H1 (cell line): ENCODE measurements at regions not wholly inside any gene's neighbourhood (a gene's known extent, or its start where the extent isn't known, plus 50 kb on each side); places are given as distances from the start of the nearest gene placed in this dataset.

Experiments
- ASH2L ChIP-seq: fragments of 200-600, 300-600 bp; sonication (generic); IDR thresholded peaks from one replicate; pipeline ENCODE4 v1.7.1; 2017; ENCODE audit warnings: low read length
- KDM1A ChIP-seq: fragments of 200-600, 300-600 bp; sonication (generic); IDR thresholded peaks from 2 replicates; pipeline ENCODE4 v1.7.1; 2016; ENCODE audit warnings: mild to moderate bottlenecking, low read length, borderline replicate concordance
- NANOG ChIP-seq: IDR thresholded peaks from 2 replicates; pipeline ENCODE4 v1.6.1; 2011; ENCODE audit warnings: low read length, low read depth, mild to moderate bottlenecking, inconsistent platforms; ENCODE audit not compliant: insufficient read depth, poor library complexity, severe bottlenecking
- SP4 ChIP-seq: IDR thresholded peaks from 2 replicates; pipeline ENCODE4 v1.6.1; 2012; ENCODE audit warnings: low read length, inconsistent platforms
- SRF ChIP-seq: IDR thresholded peaks from 2 replicates; pipeline ENCODE4 v1.6.1; 2011; ENCODE audit warnings: mild to moderate bottlenecking, low read depth, low read length, moderate library complexity
- TF ChIP-seq, protein P1 (sequence below): fragments of 300-600 bp; sonication (generic); IDR thresholded peaks from 2 replicates; pipeline ENCODE4 v1.7.1; 2012; ENCODE audit warnings: low read length, moderate library complexity, mild to moderate bottlenecking, inconsistent platforms; ENCODE audit not compliant: insufficient replicate concordance
- TF ChIP-seq, protein P2 (sequence below): IDR thresholded peaks from 2 replicates; pipeline ENCODE4 v1.6.1; 2012; ENCODE audit warnings: inconsistent platforms
- TF ChIP-seq, protein P3 (sequence below): IDR thresholded peaks from 2 replicates; pipeline ENCODE4 v1.6.1; 2011; ENCODE audit warnings: low read depth, mild to moderate bottlenecking, low read length; ENCODE audit not compliant: insufficient read depth

DNA sequence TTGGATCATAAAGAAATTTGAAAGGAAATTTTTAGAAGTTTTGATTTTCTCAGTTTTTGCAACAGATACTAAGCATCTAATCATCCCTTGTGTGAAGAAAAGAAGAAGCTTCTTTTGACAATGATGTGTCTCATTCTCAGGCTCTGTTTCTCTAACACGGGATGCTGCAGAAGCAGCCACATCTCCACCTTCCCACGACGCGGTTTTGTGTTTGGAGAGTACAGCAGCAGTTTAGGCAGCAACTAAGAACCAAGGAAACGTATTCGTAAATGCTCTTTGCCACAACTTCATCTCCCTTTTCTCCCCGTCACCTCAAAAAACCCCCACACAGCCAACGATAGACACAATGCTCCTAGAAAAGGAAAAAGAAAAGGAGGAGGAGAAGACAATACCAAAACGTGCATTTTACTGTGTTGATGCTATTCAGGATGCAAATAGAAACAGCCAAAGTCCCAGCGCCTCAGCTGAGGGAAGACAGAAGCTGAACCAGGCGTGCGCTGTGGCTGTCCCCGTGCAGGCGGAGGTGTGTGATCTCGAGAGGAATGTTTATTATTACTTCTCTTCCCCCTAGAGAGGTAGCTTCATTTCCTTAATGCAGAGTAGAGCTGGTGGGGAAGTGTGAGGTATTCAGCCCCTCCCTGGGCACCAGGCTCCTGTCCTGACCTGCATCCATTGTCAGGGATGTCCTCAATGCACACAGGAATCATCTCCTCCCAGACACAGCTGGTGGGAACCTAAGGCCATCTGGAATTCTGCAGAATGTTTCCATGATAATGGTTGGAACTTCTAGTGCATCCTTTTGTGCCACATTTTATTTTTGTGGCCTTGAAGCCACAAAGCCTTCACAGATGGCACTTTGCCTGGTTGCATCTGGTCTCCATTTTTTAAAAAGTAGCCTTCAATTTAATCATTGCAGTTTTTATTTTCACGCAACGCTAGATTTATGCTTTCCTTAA, 174.6 kb upstream of the KLF6 start (continued):
- TF ChIP-seq, protein P1, sequence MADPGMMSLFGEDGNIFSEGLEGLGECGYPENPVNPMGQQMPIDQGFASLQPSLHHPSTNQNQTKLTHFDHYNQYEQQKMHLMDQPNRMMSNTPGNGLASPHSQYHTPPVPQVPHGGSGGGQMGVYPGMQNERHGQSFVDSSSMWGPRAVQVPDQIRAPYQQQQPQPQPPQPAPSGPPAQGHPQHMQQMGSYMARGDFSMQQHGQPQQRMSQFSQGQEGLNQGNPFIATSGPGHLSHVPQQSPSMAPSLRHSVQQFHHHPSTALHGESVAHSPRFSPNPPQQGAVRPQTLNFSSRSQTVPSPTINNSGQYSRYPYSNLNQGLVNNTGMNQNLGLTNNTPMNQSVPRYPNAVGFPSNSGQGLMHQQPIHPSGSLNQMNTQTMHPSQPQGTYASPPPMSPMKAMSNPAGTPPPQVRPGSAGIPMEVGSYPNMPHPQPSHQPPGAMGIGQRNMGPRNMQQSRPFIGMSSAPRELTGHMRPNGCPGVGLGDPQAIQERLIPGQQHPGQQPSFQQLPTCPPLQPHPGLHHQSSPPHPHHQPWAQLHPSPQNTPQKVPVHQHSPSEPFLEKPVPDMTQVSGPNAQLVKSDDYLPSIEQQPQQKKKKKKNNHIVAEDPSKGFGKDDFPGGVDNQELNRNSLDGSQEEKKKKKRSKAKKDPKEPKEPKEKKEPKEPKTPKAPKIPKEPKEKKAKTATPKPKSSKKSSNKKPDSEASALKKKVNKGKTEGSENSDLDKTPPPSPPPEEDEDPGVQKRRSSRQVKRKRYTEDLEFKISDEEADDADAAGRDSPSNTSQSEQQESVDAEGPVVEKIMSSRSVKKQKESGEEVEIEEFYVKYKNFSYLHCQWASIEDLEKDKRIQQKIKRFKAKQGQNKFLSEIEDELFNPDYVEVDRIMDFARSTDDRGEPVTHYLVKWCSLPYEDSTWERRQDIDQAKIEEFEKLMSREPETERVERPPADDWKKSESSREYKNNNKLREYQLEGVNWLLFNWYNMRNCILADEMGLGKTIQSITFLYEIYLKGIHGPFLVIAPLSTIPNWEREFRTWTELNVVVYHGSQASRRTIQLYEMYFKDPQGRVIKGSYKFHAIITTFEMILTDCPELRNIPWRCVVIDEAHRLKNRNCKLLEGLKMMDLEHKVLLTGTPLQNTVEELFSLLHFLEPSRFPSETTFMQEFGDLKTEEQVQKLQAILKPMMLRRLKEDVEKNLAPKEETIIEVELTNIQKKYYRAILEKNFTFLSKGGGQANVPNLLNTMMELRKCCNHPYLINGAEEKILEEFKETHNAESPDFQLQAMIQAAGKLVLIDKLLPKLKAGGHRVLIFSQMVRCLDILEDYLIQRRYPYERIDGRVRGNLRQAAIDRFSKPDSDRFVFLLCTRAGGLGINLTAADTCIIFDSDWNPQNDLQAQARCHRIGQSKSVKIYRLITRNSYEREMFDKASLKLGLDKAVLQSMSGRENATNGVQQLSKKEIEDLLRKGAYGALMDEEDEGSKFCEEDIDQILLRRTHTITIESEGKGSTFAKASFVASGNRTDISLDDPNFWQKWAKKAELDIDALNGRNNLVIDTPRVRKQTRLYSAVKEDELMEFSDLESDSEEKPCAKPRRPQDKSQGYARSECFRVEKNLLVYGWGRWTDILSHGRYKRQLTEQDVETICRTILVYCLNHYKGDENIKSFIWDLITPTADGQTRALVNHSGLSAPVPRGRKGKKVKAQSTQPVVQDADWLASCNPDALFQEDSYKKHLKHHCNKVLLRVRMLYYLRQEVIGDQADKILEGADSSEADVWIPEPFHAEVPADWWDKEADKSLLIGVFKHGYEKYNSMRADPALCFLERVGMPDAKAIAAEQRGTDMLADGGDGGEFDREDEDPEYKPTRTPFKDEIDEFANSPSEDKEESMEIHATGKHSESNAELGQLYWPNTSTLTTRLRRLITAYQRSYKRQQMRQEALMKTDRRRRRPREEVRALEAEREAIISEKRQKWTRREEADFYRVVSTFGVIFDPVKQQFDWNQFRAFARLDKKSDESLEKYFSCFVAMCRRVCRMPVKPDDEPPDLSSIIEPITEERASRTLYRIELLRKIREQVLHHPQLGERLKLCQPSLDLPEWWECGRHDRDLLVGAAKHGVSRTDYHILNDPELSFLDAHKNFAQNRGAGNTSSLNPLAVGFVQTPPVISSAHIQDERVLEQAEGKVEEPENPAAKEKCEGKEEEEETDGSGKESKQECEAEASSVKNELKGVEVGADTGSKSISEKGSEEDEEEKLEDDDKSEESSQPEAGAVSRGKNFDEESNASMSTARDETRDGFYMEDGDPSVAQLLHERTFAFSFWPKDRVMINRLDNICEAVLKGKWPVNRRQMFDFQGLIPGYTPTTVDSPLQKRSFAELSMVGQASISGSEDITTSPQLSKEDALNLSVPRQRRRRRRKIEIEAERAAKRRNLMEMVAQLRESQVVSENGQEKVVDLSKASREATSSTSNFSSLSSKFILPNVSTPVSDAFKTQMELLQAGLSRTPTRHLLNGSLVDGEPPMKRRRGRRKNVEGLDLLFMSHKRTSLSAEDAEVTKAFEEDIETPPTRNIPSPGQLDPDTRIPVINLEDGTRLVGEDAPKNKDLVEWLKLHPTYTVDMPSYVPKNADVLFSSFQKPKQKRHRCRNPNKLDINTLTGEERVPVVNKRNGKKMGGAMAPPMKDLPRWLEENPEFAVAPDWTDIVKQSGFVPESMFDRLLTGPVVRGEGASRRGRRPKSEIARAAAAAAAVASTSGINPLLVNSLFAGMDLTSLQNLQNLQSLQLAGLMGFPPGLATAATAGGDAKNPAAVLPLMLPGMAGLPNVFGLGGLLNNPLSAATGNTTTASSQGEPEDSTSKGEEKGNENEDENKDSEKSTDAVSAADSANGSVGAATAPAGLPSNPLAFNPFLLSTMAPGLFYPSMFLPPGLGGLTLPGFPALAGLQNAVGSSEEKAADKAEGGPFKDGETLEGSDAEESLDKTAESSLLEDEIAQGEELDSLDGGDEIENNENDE: no peak
- TF ChIP-seq, protein P2, sequence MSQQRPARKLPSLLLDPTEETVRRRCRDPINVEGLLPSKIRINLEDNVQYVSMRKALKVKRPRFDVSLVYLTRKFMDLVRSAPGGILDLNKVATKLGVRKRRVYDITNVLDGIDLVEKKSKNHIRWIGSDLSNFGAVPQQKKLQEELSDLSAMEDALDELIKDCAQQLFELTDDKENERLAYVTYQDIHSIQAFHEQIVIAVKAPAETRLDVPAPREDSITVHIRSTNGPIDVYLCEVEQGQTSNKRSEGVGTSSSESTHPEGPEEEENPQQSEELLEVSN: no peak
- TF ChIP-seq ASH2L (no peak), SP4 (no peak), KDM1A (no peak), NANOG (no peak), SRF (no peak)
- TF ChIP-seq, protein P3, sequence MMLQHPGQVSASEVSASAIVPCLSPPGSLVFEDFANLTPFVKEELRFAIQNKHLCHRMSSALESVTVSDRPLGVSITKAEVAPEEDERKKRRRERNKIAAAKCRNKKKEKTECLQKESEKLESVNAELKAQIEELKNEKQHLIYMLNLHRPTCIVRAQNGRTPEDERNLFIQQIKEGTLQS: no peak
